ENCODE measurements at regions not wholly inside any gene's neighbourhood (a gene's known extent, or its start where the extent isn't known, plus 50 kb on each side); places are given as distances from the start of the nearest gene placed in this dataset.

DNA sequence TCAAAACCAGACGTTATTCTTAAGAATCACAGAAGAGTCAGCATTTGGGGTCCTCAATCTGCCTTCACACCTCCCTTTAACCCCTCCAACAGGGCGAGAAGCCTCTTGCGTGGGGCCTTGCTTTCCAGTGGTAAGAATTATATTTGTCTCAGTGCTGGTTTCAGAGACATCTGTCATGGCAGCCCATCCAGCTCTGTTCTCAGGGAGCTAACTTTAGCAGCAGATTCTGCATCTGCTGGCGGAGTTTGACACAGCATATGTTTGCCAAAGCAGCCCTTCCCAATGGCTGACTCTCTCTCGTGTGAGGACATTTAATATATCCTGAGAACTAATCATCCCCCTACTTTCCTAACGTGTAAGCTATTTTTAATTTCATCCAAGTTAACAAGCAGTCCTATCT lies 91.5 kb upstream of the BCL11A start:
- TF ChIP-seq, protein P1, sequence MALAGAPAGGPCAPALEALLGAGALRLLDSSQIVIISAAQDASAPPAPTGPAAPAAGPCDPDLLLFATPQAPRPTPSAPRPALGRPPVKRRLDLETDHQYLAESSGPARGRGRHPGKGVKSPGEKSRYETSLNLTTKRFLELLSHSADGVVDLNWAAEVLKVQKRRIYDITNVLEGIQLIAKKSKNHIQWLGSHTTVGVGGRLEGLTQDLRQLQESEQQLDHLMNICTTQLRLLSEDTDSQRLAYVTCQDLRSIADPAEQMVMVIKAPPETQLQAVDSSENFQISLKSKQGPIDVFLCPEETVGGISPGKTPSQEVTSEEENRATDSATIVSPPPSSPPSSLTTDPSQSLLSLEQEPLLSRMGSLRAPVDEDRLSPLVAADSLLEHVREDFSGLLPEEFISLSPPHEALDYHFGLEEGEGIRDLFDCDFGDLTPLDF (CRISPR knock-in tag; IDR thresholded peaks at IDR 0.05), result no peak
- no peak for TF ChIP-seq FOS (IDR thresholded peaks at IDR 0.05; ENCODE audit: extremely low read depth, insufficient read length)
- no peak for TF ChIP-seq KDM4B (IDR thresholded peaks at IDR 0.05; ENCODE audit: borderline replicate concordance in 2 of 2, low read depth in 1 of 2)
- no peak for TF ChIP-seq ZBTB2 (IDR thresholded peaks at IDR 0.05)
- TF ChIP-seq RBFOX2 (IDR thresholded peaks at IDR 0.05; ENCODE audit: low read depth, low read length), result no peak
- TF ChIP-seq SLC30A9 (CRISPR knock-in tag; IDR thresholded peaks at IDR 0.05), result no peak
- no peak for TF ChIP-seq STAT5A (IDR thresholded peaks at IDR 0.05; ENCODE audit: borderline replicate concordance, low read length)
- TF ChIP-seq, protein P2, sequence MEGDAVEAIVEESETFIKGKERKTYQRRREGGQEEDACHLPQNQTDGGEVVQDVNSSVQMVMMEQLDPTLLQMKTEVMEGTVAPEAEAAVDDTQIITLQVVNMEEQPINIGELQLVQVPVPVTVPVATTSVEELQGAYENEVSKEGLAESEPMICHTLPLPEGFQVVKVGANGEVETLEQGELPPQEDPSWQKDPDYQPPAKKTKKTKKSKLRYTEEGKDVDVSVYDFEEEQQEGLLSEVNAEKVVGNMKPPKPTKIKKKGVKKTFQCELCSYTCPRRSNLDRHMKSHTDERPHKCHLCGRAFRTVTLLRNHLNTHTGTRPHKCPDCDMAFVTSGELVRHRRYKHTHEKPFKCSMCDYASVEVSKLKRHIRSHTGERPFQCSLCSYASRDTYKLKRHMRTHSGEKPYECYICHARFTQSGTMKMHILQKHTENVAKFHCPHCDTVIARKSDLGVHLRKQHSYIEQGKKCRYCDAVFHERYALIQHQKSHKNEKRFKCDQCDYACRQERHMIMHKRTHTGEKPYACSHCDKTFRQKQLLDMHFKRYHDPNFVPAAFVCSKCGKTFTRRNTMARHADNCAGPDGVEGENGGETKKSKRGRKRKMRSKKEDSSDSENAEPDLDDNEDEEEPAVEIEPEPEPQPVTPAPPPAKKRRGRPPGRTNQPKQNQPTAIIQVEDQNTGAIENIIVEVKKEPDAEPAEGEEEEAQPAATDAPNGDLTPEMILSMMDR (IDR thresholded peaks at IDR 0.05 in 2 of 3, conservative IDR thresholded peaks at IDR 0.05 in 1 of 3; ENCODE audit: insufficient read depth in 2 of 3, low read depth in 1 of 3, low read length in 3 of 3), result no peak
- TF ChIP-seq CREB1 (IDR thresholded peaks at IDR 0.05), result no peak
- TF ChIP-seq CREB1 (CRISPR knock-in tag; IDR thresholded peaks at IDR 0.05), result no peak
- TF ChIP-seq RAD21 (CRISPR knock-in tag; conservative IDR thresholded peaks at IDR 0.05 in 1 of 2, IDR thresholded peaks at IDR 0.05 in 1 of 2), result no peak
- TF ChIP-seq ATF4 (CRISPR knock-in tag; IDR thresholded peaks at IDR 0.05), result no peak
- no peak for TF ChIP-seq BHLHE40 (IDR thresholded peaks at IDR 0.05; ENCODE audit: low read length)
- no peak for TF ChIP-seq ZNF184 (CRISPR knock-in tag; IDR thresholded peaks at IDR 0.05)

All from K562 (cell line).